GM21447 (cell line): ENCODE measurements at regions not wholly inside any gene's neighbourhood (a gene's known extent, or its start where the extent isn't known, plus 50 kb on each side); places are given as distances from the start of the nearest gene placed in this dataset.
"Not testable (repeated sequence)": the region's sequence is repeated elsewhere in the genome, so short reads cannot be mapped to it uniquely, and the experiment has no call there.

Experiments used
- ATAC-seq: cut with Tn5 transposase; IDR thresholded peaks from one replicate; pipeline ENCODE4 v1.9.1; 2021; ENCODE audit not compliant: unreplicated experiment

GRCh38 chr6:133099573-133099972, 141.6 kb upstream of the EYA4 start:
- no peak for ATAC-seq

GRCh38 chr6:133100865-133101264, 140.3 kb upstream of the EYA4 start:
- no peak for ATAC-seq

GRCh38 chr6:133101790-133102189, 139.4 kb upstream of the EYA4 start:
- ATAC-seq = no peak

- ATAC-seq = no peak
Observed at GRCh38 chr6:133106934-133107333, 134.2 kb upstream of the EYA4 start.

GRCh38 chr6:133108419-133108818, 132.7 kb upstream of the EYA4 start:
- ATAC-seq = no peak

- no peak for ATAC-seq
Observed at GRCh38 chr6:133114973-133115372, 126.2 kb upstream of the EYA4 start.

- ATAC-seq = no peak
Observed at GRCh38 chr6:133115946-133116345, 125.2 kb upstream of the EYA4 start.

- ATAC-seq = no peak
Observed at GRCh38 chr6:133128191-133128590, 113.0 kb upstream of the EYA4 start.

- ATAC-seq = no peak
Observed at GRCh38 chr6:133129556-133129955, 111.6 kb upstream of the EYA4 start.

GRCh38 chr6:133130863-133131262, 110.3 kb upstream of the EYA4 start:
- no peak for ATAC-seq

- no peak for ATAC-seq
Observed at GRCh38 chr6:133131621-133132465, 109.3 kb upstream of the EYA4 start.

- no peak for ATAC-seq
Observed at GRCh38 chr6:133132466-133132971, 108.6 kb upstream of the EYA4 start.

- no peak for ATAC-seq
Observed at GRCh38 chr6:133136177-133136880, 104.8 kb upstream of the EYA4 start.

GRCh38 chr6:133147470-133148184, 93.5 kb upstream of the EYA4 start:
- ATAC-seq = not testable (repeated sequence)

- ATAC-seq = no peak
Observed at GRCh38 chr6:133156689-133157088, 84.5 kb upstream of the EYA4 start.

GRCh38 chr6:133157995-133158394, 83.2 kb upstream of the EYA4 start:
- no peak for ATAC-seq

- ATAC-seq = no peak
Observed at GRCh38 chr6:133159255-133159795, 81.8 kb upstream of the EYA4 start.

GRCh38 chr6:133160536-133160935, 80.6 kb upstream of the EYA4 start:
- no peak for ATAC-seq

- no peak for ATAC-seq
Observed at GRCh38 chr6:133165235-133165634, 75.9 kb upstream of the EYA4 start.

GRCh38 chr6:133166766-133167165, 74.4 kb upstream of the EYA4 start:
- no peak for ATAC-seq

GRCh38 chr6:133169901-133170300, 71.3 kb upstream of the EYA4 start:
- ATAC-seq = no peak
